ENCODE measurements at regions not wholly inside any gene's neighbourhood (a gene's known extent, or its start where the extent isn't known, plus 50 kb on each side); places are given as distances from the start of the nearest gene placed in this dataset.

DNA sequence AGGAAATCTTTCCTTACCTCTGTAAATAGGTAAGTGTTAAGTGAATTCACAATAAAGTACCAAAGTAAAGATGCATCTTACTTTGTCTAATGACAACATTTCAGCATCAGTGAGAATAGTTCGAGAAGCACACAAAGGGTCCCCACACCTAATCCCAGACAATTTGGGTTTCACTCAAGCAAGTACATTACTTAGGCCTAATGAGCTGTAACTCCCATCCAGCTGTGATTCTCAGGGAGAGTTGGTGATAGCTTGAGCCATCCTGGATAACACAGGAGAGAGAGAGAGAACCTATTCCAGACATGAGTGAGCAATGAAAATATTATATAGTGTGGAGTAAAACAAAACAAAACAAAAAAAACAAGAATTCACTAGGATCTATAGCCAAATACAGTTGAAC, 149.1 kb upstream of the NRG3 start:
- Histone ChIP-seq H4K20me1 (ENCODE audit: insufficient read depth, low read length) (no peaks in the 10 kb centered on the region), H2BK20ac (ENCODE audit: low read depth, low read length) (no peak overlapping the region), H3K4ac (ENCODE audit: low read depth, low read length) (no peak overlapping the region), H3K79me1 (ENCODE audit: low read depth in 1 of 2, low read length in 2 of 2) (no peaks in the 10 kb centered on the region), H3K36me3 (ENCODE audit: control insufficient read depth, insufficient read depth, low read length) (no peaks in the 10 kb centered on the region), H2AK9ac (replicated peaks; ENCODE audit: low read depth, low read length, poor library complexity) (no peak overlapping the region), H4K8ac (ENCODE audit: low read depth in 2 of 2, low read length in 2 of 2) (no peak overlapping the region), H3K4me3 (ENCODE audit: insufficient read depth, low read depth, low read length) (no peak overlapping the region), H3K4me2 (ENCODE audit: low read depth, low read length) (no peak overlapping the region), H4K5ac (ENCODE audit: low read depth, low read length) (no peak overlapping the region), H3K23ac (ENCODE audit: low read depth, low read length) (no peak overlapping the region), H3K14ac (replicated peaks; ENCODE audit: low read depth, low read length) (no peak overlapping the region), H2BK120ac (ENCODE audit: low read depth, low read length) (no peak overlapping the region), H3K9ac (ENCODE audit: low read depth, low read length) (no peak overlapping the region), H2AFZ (replicated peaks; ENCODE audit: low read length, poor library complexity) (no peak overlapping the region), H2AK5ac (ENCODE audit: low read depth, low read length) (no peak overlapping the region), H2BK5ac (ENCODE audit: low read depth, low read length, poor library complexity, severe bottlenecking) (no peak overlapping the region), H4K91ac (ENCODE audit: insufficient read depth, low read depth, low read length) (no peak overlapping the region), H3K18ac (ENCODE audit: low read depth, low read length) (no peak overlapping the region), H2BK15ac (ENCODE audit: low read depth, low read length) (no peak overlapping the region), H3K56ac (ENCODE audit: extremely low read depth, insufficient read depth, low read length) (no peak overlapping the region), H3K9me1 (ENCODE audit: insufficient read depth, low read length) (no peaks in the 10 kb centered on the region), H3K9me3 (ENCODE audit: control insufficient read depth, insufficient read depth, low read length) (no peaks in the 10 kb centered on the region), H3K27ac (ENCODE audit: insufficient read depth, low read length) (no peak overlapping the region), H3K27me3 (ENCODE audit: control insufficient read depth, insufficient read depth, low read length) (no peaks in the 10 kb centered on the region), H3K4me1 (ENCODE audit: control insufficient read depth, insufficient read depth, low read length) (no peaks in the 10 kb centered on the region)
- ChIA-PET POLR2A (ENCODE audit: unreplicated experiment) (no interaction called here), CTCF (no interaction called here)
- no TSS peak for BruUV-seq (replicated peaks)
- DNase-seq (no peak), ATAC-seq (ENCODE audit: low read depth) (no peak)
- dilution Hi-C loops (cut with HindIII; ENCODE audit: low sequenced_read_pairs, unreplicated experiment) = no loop called here
- TF ChIP-seq RFX5 (IDR thresholded peaks at IDR 0.05; ENCODE audit: low read depth, low read length) = no peak
- TF ChIP-seq RAD21 (IDR thresholded peaks at IDR 0.05; ENCODE audit: low read length) = no peak
- no peak for TF ChIP-seq CHD1 (IDR thresholded peaks at IDR 0.05; ENCODE audit: low read depth, low read length)
- TF ChIP-seq NFE2L2 (IDR thresholded peaks at IDR 0.05; ENCODE audit: low read depth, low read length) = no peak
- TF ChIP-seq POLR2A (IDR thresholded peaks at IDR 0.05; ENCODE audit: low read depth, low read length) = no peak
- TF ChIP-seq, protein P1, sequence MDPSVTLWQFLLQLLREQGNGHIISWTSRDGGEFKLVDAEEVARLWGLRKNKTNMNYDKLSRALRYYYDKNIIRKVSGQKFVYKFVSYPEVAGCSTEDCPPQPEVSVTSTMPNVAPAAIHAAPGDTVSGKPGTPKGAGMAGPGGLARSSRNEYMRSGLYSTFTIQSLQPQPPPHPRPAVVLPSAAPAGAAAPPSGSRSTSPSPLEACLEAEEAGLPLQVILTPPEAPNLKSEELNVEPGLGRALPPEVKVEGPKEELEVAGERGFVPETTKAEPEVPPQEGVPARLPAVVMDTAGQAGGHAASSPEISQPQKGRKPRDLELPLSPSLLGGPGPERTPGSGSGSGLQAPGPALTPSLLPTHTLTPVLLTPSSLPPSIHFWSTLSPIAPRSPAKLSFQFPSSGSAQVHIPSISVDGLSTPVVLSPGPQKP (IDR thresholded peaks at IDR 0.05; ENCODE audit: borderline replicate concordance, low read depth, low read length) = no peak
- TF ChIP-seq, protein P2, sequence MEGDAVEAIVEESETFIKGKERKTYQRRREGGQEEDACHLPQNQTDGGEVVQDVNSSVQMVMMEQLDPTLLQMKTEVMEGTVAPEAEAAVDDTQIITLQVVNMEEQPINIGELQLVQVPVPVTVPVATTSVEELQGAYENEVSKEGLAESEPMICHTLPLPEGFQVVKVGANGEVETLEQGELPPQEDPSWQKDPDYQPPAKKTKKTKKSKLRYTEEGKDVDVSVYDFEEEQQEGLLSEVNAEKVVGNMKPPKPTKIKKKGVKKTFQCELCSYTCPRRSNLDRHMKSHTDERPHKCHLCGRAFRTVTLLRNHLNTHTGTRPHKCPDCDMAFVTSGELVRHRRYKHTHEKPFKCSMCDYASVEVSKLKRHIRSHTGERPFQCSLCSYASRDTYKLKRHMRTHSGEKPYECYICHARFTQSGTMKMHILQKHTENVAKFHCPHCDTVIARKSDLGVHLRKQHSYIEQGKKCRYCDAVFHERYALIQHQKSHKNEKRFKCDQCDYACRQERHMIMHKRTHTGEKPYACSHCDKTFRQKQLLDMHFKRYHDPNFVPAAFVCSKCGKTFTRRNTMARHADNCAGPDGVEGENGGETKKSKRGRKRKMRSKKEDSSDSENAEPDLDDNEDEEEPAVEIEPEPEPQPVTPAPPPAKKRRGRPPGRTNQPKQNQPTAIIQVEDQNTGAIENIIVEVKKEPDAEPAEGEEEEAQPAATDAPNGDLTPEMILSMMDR (conservative IDR thresholded peaks at IDR 0.05; ENCODE audit: low read depth, low read length) = no peak
- TF ChIP-seq SMC3 (IDR thresholded peaks at IDR 0.05; ENCODE audit: low read depth, low read length) = no peak
- TF ChIP-seq, protein P3, sequence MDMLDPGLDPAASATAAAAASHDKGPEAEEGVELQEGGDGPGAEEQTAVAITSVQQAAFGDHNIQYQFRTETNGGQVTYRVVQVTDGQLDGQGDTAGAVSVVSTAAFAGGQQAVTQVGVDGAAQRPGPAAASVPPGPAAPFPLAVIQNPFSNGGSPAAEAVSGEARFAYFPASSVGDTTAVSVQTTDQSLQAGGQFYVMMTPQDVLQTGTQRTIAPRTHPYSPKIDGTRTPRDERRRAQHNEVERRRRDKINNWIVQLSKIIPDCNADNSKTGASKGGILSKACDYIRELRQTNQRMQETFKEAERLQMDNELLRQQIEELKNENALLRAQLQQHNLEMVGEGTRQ (IDR thresholded peaks at IDR 0.05; ENCODE audit: low read depth, low read length) = no peak
- TF ChIP-seq MXI1 (IDR thresholded peaks at IDR 0.05; ENCODE audit: borderline replicate concordance, low read depth, low read length) = no peak
- no peak for TF ChIP-seq BHLHE40 (IDR thresholded peaks at IDR 0.05; ENCODE audit: low read depth, low read length)
- no peak for TF ChIP-seq MAFK (IDR thresholded peaks at IDR 0.05; ENCODE audit: low read depth, low read length)
- no peak for TF ChIP-seq RCOR1 (IDR thresholded peaks at IDR 0.05; ENCODE audit: insufficient replicate concordance, low read length)
- no peak for TF ChIP-seq FOS (IDR thresholded peaks at IDR 0.05; ENCODE audit: low read depth, low read length)
- intact Hi-C loops (cut with micrococcal nuclease) = no loop called here
- in situ Hi-C loops (cut with MboI; ENCODE audit: low sequenced_read_pairs) = no loop called here
- WGBS, 2 experiments (ENCODE audit: extremely low coverage in 2 of 2, insufficient read length in 1 of 2) = no CpG with 5 or more reads among the region's 1 CpG

Measured in IMR-90 (cell line).